LNCaP clone FGC (cell line): ENCODE measurements at regions not wholly inside any gene's neighbourhood (a gene's known extent, or its start where the extent isn't known, plus 50 kb on each side); places are given as distances from the start of the nearest gene placed in this dataset.
"Not testable (repeated sequence)": the region's sequence is repeated elsewhere in the genome, so short reads cannot be mapped to it uniquely, and the experiment has no call there.

Experiments used
- DNase-seq: peaks from one replicate; pipeline ENCODE4 v3.0.0-alpha.2; 2011; ENCODE audit warnings: low read depth
- H3K4me3 ChIP-seq: 2 replicates; pipeline ENCODE4 v1.5.1; 2011; ENCODE audit warnings: mild to moderate bottlenecking, low read depth, low read length, control low read depth
- TF ChIP-seq, protein P1 (sequence below): IDR thresholded peaks from 2 replicates; pipeline ENCODE4 v1.5.1; 2012; ENCODE audit warnings: mild to moderate bottlenecking; ENCODE audit not compliant: control insufficient read depth, insufficient read depth; ENCODE audit errors: extremely low read depth

DNA sequence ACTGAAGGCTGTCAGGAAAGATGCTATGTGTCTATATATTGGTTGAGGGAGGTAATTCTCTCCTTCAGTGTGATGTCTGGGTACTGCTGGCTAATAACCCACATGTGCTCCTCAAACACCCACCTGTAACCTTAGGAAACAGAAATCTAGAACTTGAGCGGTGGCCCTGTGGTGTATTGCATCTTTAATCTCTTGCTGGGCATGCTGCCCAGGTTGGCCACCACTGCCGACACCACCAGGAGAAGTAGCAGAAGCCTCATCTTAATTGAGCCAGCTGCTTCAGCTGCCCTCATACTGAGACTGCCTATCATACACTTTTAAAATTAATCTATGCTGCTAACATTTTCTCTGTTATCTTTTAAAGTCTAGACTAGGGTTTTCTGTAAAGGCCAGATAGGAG lies 103.5 kb upstream of the C5orf63 start:
- H3K4me3 ChIP-seq, result no peak overlapping the region
- TF ChIP-seq, protein P1, sequence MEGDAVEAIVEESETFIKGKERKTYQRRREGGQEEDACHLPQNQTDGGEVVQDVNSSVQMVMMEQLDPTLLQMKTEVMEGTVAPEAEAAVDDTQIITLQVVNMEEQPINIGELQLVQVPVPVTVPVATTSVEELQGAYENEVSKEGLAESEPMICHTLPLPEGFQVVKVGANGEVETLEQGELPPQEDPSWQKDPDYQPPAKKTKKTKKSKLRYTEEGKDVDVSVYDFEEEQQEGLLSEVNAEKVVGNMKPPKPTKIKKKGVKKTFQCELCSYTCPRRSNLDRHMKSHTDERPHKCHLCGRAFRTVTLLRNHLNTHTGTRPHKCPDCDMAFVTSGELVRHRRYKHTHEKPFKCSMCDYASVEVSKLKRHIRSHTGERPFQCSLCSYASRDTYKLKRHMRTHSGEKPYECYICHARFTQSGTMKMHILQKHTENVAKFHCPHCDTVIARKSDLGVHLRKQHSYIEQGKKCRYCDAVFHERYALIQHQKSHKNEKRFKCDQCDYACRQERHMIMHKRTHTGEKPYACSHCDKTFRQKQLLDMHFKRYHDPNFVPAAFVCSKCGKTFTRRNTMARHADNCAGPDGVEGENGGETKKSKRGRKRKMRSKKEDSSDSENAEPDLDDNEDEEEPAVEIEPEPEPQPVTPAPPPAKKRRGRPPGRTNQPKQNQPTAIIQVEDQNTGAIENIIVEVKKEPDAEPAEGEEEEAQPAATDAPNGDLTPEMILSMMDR, result no peak
- DNase-seq, result no peak

DNA sequence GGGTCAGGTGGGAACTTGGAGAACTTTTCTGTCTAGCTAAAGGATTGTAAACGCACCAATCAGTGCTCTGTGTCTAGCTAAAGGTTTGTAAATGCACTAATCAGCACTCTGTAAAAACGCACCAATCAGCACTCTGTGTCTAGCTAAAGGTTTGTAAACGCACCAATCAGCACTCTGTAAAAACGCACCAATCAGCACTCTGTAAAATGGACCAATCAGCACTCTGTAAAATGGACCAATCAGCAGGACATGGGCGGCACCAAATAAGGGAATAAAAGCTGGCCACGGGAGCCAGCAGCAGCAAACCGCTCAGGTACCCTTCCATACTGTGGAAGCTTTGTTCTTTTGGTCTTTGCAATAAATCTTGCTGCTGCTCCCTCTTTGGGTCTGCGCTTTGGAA lies 108.0 kb upstream of the MEGF10 start:
- not testable (repeated sequence) for H3K4me3 ChIP-seq, DNase-seq

DNA sequence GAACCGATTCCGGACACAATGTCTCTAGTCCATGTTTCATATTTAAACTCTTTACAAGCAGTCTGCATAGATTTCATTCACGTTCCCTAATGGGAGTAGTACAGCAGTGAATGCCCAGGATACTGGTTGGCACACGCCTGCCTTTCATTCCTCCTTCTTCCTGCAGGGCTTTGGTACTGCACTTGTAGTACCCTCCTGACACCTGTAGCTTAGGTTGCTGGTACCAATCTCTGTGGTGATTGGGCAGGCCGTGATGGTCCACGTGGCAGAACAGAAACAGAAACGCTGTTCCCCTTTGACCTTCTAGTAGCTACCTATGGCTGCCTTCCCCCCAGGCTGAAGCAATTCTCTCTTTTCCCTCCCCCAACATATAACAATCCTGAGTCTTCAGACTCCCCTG lies 107.3 kb upstream of the MEGF10 start:
- H3K4me3 ChIP-seq, result no peak overlapping the region
- TF ChIP-seq, protein P1, result no peak
- DNase-seq, result no peak

DNA sequence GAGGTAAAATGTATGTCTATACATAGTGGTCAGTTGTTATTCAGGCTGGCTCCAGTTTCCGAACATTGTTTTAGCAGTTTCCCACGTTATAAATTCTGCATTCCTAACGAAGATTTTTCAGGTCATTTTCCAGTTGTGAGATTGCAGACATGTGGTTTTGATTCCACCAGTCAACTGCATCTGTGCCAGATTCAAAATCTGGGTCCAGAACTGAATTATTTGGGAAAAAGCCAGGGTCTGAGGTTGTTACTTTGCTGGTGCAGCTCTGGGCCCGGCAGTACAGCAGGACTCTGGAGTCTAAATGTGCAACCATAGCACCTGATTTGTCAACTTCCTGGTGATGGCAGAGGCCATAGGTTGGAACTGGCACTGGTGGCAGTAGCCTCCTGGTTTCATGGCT lies 105.7 kb upstream of the MEGF10 start:
- DNase-seq, result no peak
- TF ChIP-seq, protein P1, result no peak

DNA sequence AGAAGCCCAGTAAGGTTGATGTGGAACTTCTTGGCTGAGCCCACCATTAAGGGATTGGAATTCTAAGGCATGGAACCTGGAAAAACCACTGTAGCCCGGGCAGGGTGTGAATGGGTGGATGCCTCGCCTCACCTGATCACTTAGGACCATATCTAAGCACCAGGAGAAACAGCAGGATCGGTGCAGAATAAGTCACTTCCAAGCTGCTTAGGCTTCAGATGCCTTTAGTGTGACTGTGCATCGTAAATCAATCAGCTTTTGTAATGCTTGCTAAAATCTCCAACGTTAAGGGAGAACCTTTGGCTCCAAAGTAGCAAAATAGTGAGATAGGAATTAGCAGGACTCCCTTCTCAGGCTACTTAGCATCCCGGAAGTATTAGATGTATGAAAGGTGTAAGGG lies 103.9 kb upstream of the MEGF10 start:
- TF ChIP-seq, protein P1, result no peak
- DNase-seq, result no peak
- H3K4me3 ChIP-seq, result no peak overlapping the region

More for the DNA sequence above, 105.7 kb upstream of the MEGF10 start:
- H3K4me3 ChIP-seq, result no peak overlapping the region

DNA sequence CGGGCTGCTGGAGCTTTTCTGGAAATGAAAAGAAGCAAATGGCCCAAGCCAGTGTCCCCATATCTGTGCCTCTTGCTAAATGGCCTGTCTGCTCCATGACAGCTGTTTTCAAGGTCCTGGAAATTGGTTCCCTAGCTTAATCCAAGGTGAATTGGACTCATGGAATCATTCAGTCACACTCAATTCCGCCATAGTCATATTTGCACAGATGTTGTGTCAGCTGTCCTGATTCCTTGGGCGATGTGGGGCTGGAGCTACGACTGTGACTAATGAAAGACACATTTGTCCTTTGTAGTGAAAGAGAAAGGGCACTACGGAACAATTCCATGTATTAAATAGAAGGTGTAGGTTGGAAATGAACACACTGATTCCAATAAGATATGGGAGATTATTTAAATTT lies 102.9 kb upstream of the MEGF10 start:
- no peak for DNase-seq
- TF ChIP-seq, protein P1, result no peak

DNA sequence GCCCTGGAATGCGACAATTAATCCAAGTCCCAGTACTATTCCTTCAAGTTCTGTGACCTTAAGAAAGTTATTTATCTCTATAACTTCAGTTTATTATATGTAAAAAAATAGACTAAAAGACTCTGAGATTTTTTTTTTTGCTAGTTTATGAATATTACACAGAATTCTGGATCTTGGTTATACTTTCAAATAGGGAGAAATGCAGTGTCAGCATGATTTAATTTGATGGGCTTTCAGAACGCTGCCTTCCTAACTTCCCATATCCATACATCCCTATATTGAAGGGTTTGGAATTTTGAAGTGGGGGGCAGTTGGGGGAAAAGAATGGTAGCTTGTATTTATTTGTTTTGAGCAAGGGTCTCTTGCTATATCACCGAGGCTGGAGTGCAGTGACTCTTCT lies 98.4 kb upstream of the MEGF10 start:
- no peak for DNase-seq
- H3K4me3 ChIP-seq, result no peak overlapping the region
- TF ChIP-seq, protein P1, result no peak

More for the DNA sequence above, 102.9 kb upstream of the MEGF10 start:
- no peak overlapping the region for H3K4me3 ChIP-seq
